Kidney epithelial cell (primary cell): ENCODE measurements at regions not wholly inside any gene's neighbourhood (a gene's known extent, or its start where the extent isn't known, plus 50 kb on each side); places are given as distances from the start of the nearest gene placed in this dataset.

Experiments used
- DNase-seq: peaks from one replicate; pipeline ENCODE4 v3.0.0-alpha.2; 2010; ENCODE audit warnings: low read depth
- H3K27me3 ChIP-seq: 2 replicates; pipeline ENCODE4 v1.6.0; 2011; ENCODE audit warnings: low read length; ENCODE audit not compliant: control insufficient read depth, insufficient read depth
- H3K36me3 ChIP-seq: 2 replicates; pipeline ENCODE4 v1.5.1; 2011; ENCODE audit warnings: low read length; ENCODE audit not compliant: control insufficient read depth, insufficient read depth
- H3K4me3 ChIP-seq: 2 replicates; pipeline ENCODE4 v1.5.1; 2011; ENCODE audit warnings: low read depth, mild to moderate bottlenecking, control low read depth, low read length
- CTCF ChIP-seq: IDR thresholded peaks from 2 replicates; pipeline ENCODE4 v1.5.1; 2011; ENCODE audit warnings: mild to moderate bottlenecking, moderate library complexity, low read length, control low read depth, inconsistent platforms; ENCODE audit not compliant: insufficient read depth, poor library complexity, severe bottlenecking

GRCh38 chr5:130488252-130488651, 584.0 kb downstream of the CHSY3 start:
- TF ChIP-seq CTCF: no peak
- Histone ChIP-seq H3K27me3 (no peaks in the 10 kb centered on the region), H3K4me3 (no peak overlapping the region), H3K36me3 (no peaks in the 10 kb centered on the region)
- DNase-seq: no peak

DNA sequence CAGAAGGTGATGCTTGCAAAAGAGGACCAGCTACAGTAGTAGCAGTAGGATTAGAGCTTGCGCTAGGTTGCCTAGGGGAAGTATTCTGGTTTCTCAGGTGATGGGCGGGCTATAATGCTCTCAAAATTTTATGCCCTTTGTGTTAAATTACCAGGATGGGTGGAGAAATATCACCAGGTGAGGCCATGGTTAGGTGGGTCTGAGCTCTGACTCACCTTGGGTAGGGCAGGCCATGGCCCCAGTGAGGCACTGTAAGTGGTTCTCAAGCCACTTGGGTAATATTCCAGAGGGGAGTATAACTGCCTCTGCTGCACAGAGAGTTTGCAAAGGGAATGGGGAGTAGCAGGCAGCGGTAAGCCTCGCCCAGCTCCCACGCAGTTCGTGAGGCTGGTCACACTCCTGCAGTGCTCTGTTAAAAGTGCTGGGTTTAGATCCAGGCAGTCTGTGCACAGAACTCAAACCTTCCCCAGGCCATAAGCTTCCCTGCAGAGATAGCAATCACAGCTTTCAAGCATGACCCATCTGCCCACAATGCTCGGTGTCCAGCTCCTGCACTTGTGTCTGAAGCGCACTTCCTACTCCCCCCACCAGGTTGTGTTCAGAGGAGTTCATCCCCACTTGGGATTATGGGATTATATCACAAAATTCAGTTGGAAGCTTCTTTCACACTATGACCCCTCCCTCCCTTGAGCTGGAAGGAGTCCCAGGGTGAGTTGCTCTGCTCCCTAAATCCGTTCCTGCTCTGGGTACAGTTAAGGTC, 575.0 kb downstream of the CHSY3 start:
- H3K36me3 ChIP-seq: no peaks in the 10 kb centered on the region
- no peaks in the 10 kb centered on the region for H3K27me3 ChIP-seq
- DNase-seq: no peak
- H3K4me3 ChIP-seq: no peak overlapping the region
- TF ChIP-seq CTCF: no peak

DNA sequence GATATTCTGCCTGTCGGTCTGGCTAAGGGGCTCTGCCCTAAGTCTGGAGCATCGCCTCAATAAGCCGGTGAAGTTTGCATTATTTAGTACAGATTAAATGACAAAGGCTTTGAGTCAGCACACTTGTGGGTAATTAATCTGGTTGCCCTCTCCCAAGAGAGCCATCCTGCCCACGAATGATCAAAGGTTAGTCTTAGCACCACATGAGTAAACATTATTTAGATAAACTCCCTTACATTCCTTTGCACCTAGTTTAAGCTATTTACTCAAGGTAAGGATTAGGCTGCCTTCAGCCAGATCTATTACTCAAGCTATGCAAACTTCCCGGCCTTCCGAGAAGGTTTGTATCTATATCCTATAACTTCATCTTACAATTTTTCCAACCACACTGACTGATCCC, 572.1 kb downstream of the CHSY3 start:
- no peak for DNase-seq
- Histone ChIP-seq H3K36me3 (no peaks in the 10 kb centered on the region), H3K27me3 (no peaks in the 10 kb centered on the region), H3K4me3 (no peak overlapping the region)
- no peak for TF ChIP-seq CTCF

GRCh38 chr5:130462516-130462915, 558.3 kb downstream of the CHSY3 start:
- Histone ChIP-seq H3K36me3 (no peaks in the 10 kb centered on the region), H3K4me3 (no peak overlapping the region), H3K27me3 (no peaks in the 10 kb centered on the region)
- no peak for TF ChIP-seq CTCF
- no peak for DNase-seq

- no peak overlapping the region for H3K4me3 ChIP-seq
These were observed 550.9 kb downstream of the CHSY3 start for GRCh38 chr5:130455175-130455574.

More at GRCh38 chr5:130455175-130455574, 550.9 kb downstream of the CHSY3 start:
- Histone ChIP-seq H3K36me3 (no peaks in the 10 kb centered on the region), H3K27me3 (no peaks in the 10 kb centered on the region)
- no peak for TF ChIP-seq CTCF
- no peak for DNase-seq
